HG03103 (cell line): ENCODE measurements at regions not wholly inside any gene's neighbourhood (a gene's known extent, or its start where the extent isn't known, plus 50 kb on each side); places are given as distances from the start of the nearest gene placed in this dataset.

Experiments
- ATAC-seq: cut with Tn5 transposase; IDR thresholded peaks from one replicate; pipeline ENCODE4 v1.9.1; 2021; ENCODE audit warnings: low read depth; ENCODE audit not compliant: unreplicated experiment

GRCh38 chr6:145525038-145525437 is 210.3 kb downstream of the EPM2A start:
- ATAC-seq = no peak

GRCh38 chr6:145529582-145529981 is 205.7 kb downstream of the EPM2A start:
- no peak for ATAC-seq

GRCh38 chr6:145530454-145530853 is 204.9 kb downstream of the EPM2A start:
- ATAC-seq = no peak

GRCh38 chr6:145531032-145531431 is 204.3 kb downstream of the EPM2A start:
- no peak for ATAC-seq

- ATAC-seq = no peak
These were observed 203.5 kb downstream of the EPM2A start for GRCh38 chr6:145531822-145532221.

- no peak for ATAC-seq
These were observed 203.0 kb downstream of the EPM2A start for GRCh38 chr6:145532361-145532760.

- no peak for ATAC-seq
These were observed 200.3 kb downstream of the EPM2A start for GRCh38 chr6:145534989-145535388.

- no peak for ATAC-seq
These were observed 196.3 kb downstream of the EPM2A start for GRCh38 chr6:145538989-145539388.

- no peak for ATAC-seq
These were observed 195.5 kb downstream of the EPM2A start for GRCh38 chr6:145539831-145540230.

- ATAC-seq = no peak
These were observed 194.6 kb downstream of the EPM2A start for GRCh38 chr6:145540741-145541140.

GRCh38 chr6:145544041-145544440 is 191.3 kb downstream of the EPM2A start:
- ATAC-seq = no peak

- no peak for ATAC-seq
These were observed 190.8 kb downstream of the EPM2A start for GRCh38 chr6:145544514-145544913.

GRCh38 chr6:145546265-145546664 is 189.1 kb downstream of the EPM2A start:
- ATAC-seq = no peak

GRCh38 chr6:145547594-145548335 is 187.6 kb downstream of the EPM2A start:
- ATAC-seq = no peak

- ATAC-seq = no peak
These were observed 186.2 kb downstream of the EPM2A start for GRCh38 chr6:145548933-145549648.

- no peak for ATAC-seq
These were observed 184.2 kb downstream of the EPM2A start for GRCh38 chr6:145551164-145551563.

- no peak for ATAC-seq
These were observed 180.2 kb downstream of the EPM2A start for GRCh38 chr6:145555084-145555483.

- no peak for ATAC-seq
These were observed 177.8 kb downstream of the EPM2A start for GRCh38 chr6:145557474-145557873.

GRCh38 chr6:145559836-145560235 is 175.5 kb downstream of the EPM2A start:
- ATAC-seq = no peak

GRCh38 chr6:145561095-145562072 is 173.9 kb downstream of the EPM2A start:
- no peak for ATAC-seq
